Neural cell (in vitro differentiated cells): ENCODE measurements at regions not wholly inside any gene's neighbourhood (a gene's known extent, or its start where the extent isn't known, plus 50 kb on each side); places are given as distances from the start of the nearest gene placed in this dataset.

Source experiments
- H2AFZ ChIP-seq: fragments of 200-600, 300-800 bp; sonication (generic), shearing (Covaris generic); 2 replicates; pipeline ENCODE4 v1.6.0; 2014; ENCODE audit warnings: low read depth, mild to moderate bottlenecking, antibody characterized with exemption, low read length, moderate library complexity
- H3F3A ChIP-seq: fragments of 200-600 bp; shearing (Covaris generic); 2 replicates; pipeline ENCODE4 v1.6.1; 2016; ENCODE audit warnings: mild to moderate bottlenecking, moderate library complexity, mixed read lengths, antibody characterized with exemption, low read length; ENCODE audit not compliant: insufficient read depth, poor library complexity, severe bottlenecking
- H3K27ac ChIP-seq: fragments of 200-600, 300-800 bp; sonication (generic), shearing (Covaris generic); 2 replicates; pipeline ENCODE4 v1.5.1; 2014; ENCODE audit warnings: mild to moderate bottlenecking, low read length, moderate library complexity
- H3K27me3 ChIP-seq: fragments of 300-800, 200-600 bp; sonication (generic), shearing (Covaris generic); 2 replicates; pipeline ENCODE4 v1.6.0; 2014; ENCODE audit warnings: mild to moderate bottlenecking, low read depth, low read length, moderate library complexity; ENCODE audit not compliant: insufficient read depth
- H3K36me3 ChIP-seq: fragments of 300-800, 200-600 bp; sonication (generic), shearing (Covaris generic); 2 replicates; pipeline ENCODE4 v1.5.1; 2014; ENCODE audit warnings: mild to moderate bottlenecking, antibody characterized with exemption, low read length, moderate library complexity; ENCODE audit not compliant: insufficient read depth
- H3K4me2 ChIP-seq: fragments of 300-800, 200-600 bp; sonication (generic), shearing (Covaris generic); 2 replicates; pipeline ENCODE4 v1.6.0; 2014; ENCODE audit warnings: mild to moderate bottlenecking, low read length
- H3K4me3 ChIP-seq: fragments of 300-800, 200-600 bp; sonication (generic), shearing (Covaris generic); 2 replicates; pipeline ENCODE4 v1.5.1; 2014; ENCODE audit warnings: mild to moderate bottlenecking, low read length, moderate library complexity
- H3K79me2 ChIP-seq: fragments of 200-600 bp; shearing (Covaris generic); replicated peaks from 2 replicates; pipeline ENCODE4 v1.6.0; 2014; ENCODE audit warnings: mild to moderate bottlenecking, low read length, moderate library complexity; ENCODE audit not compliant: insufficient read depth
- H3K9ac ChIP-seq: fragments of 300-800, 200-600 bp; sonication (generic), shearing (Covaris generic); 2 replicates; pipeline ENCODE4 v1.6.1; 2016; ENCODE audit warnings: mild to moderate bottlenecking, low read length, mixed read lengths
- H3K9me2 ChIP-seq: fragments of 200-600 bp; shearing (Covaris generic); 2 replicates; pipeline ENCODE4 v1.6.1; 2016; ENCODE audit warnings: mild to moderate bottlenecking, low read length, mixed read lengths; ENCODE audit not compliant: insufficient read depth
- H3K9me3 ChIP-seq: fragments of 200-600, 300-800 bp; sonication (generic), shearing (Covaris generic); 2 replicates; pipeline ENCODE4 v1.6.1; 2016; ENCODE audit warnings: mild to moderate bottlenecking, mixed run types, low read length, moderate library complexity, mixed read lengths
- H4K20me1 ChIP-seq: fragments of 200-600 bp; shearing (Covaris generic); 2 replicates; pipeline ENCODE4 v1.6.1; 2016; ENCODE audit warnings: mild to moderate bottlenecking, mixed run types; ENCODE audit not compliant: insufficient read depth
- CTCF ChIP-seq: fragments of 450-650 bp; IDR thresholded peaks from 2 replicates; pipeline ENCODE4 v1.5.1; 2014; ENCODE audit warnings: antibody characterized with exemption, mild to moderate bottlenecking, moderate library complexity; ENCODE audit not compliant: poor library complexity, severe bottlenecking
- EP300 ChIP-seq: fragments of 450-650 bp; conservative IDR thresholded peaks from 2 replicates; pipeline ENCODE4 v1.6.1; 2014; ENCODE audit warnings: antibody characterized with exemption, mild to moderate bottlenecking, moderate library complexity; ENCODE audit not compliant: poor library complexity, severe bottlenecking
- EZH2 ChIP-seq: fragments of 200-600, 300-800 bp; shearing (Covaris generic), sonication (generic); IDR thresholded peaks from 2 replicates; pipeline ENCODE4 v1.6.1; 2014; ENCODE audit warnings: antibody characterized with exemption, low read length, borderline replicate concordance, mild to moderate bottlenecking; ENCODE audit not compliant: insufficient read depth, poor library complexity, severe bottlenecking
- MXI1 ChIP-seq: fragments of 450-650 bp; conservative IDR thresholded peaks from 2 replicates; pipeline ENCODE4 v1.6.1; 2014; ENCODE audit warnings: antibody characterized with exemption, mild to moderate bottlenecking; ENCODE audit not compliant: poor library complexity, severe bottlenecking
- POLR2AphosphoS5 ChIP-seq: IDR thresholded peaks from 2 replicates; pipeline ENCODE4 v1.6.1; 2012
- RAD21 ChIP-seq: fragments of 450-650 bp; conservative IDR thresholded peaks from 2 replicates; pipeline ENCODE4 v1.6.1; 2014; ENCODE audit warnings: antibody characterized with exemption, mild to moderate bottlenecking, moderate library complexity
- REST ChIP-seq: IDR thresholded peaks from 2 replicates; pipeline ENCODE4 v1.6.1; 2012; ENCODE audit warnings: borderline replicate concordance
- SMC3 ChIP-seq: fragments of 450-650 bp; conservative IDR thresholded peaks from 2 replicates; pipeline ENCODE4 v1.6.1; 2014; ENCODE audit warnings: antibody characterized with exemption, mild to moderate bottlenecking, moderate library complexity; ENCODE audit not compliant: poor library complexity
- TAF1 ChIP-seq: IDR thresholded peaks from 2 replicates; pipeline ENCODE4 v1.6.1; 2012; ENCODE audit warnings: low read depth

DNA sequence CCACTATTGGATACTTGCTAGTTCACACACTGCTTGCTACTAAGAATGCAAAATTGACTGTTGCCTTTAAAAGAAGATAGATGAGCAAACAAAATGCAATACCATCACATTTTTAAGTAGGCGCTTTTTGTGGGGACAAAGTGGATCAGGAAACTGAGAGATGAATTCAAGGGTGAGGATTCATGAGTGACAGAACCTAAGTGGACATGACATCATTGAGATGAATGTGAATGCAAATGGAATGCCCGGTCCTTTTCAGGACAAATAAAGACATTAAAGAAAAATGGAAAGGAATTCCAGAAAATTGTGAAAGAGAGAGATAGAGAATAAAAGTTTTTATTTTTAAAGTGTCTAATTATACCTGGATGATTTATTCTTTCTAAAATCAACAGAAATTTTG is 106.3 kb upstream of the AKR1E2 start:
- no peak overlapping the region for H3K27ac ChIP-seq
- no peaks in the 10 kb centered on the region for H3K9me3 ChIP-seq
- H3K36me3 ChIP-seq, result no peaks in the 10 kb centered on the region
- H4K20me1 ChIP-seq, result no peaks in the 10 kb centered on the region
- H3F3A ChIP-seq, result no peaks in the 10 kb centered on the region
- no peak overlapping the region for H3K9ac ChIP-seq
- no peak overlapping the region for H3K4me2 ChIP-seq
- H3K4me3 ChIP-seq, result no peak overlapping the region
- no peaks in the 10 kb centered on the region for H3K9me2 ChIP-seq
- H3K79me2 ChIP-seq, result no peaks in the 10 kb centered on the region
- H2AFZ ChIP-seq, result no peak overlapping the region
- H3K27me3 ChIP-seq, result no peaks in the 10 kb centered on the region
- no peak for TF ChIP-seq EP300
- no peak for TF ChIP-seq MXI1
- TF ChIP-seq REST, result no peak
- no peak for TF ChIP-seq TAF1
- TF ChIP-seq RAD21, result no peak
- no peak for TF ChIP-seq POLR2AphosphoS5
- no peak for TF ChIP-seq EZH2
- no peak for TF ChIP-seq SMC3

DNA sequence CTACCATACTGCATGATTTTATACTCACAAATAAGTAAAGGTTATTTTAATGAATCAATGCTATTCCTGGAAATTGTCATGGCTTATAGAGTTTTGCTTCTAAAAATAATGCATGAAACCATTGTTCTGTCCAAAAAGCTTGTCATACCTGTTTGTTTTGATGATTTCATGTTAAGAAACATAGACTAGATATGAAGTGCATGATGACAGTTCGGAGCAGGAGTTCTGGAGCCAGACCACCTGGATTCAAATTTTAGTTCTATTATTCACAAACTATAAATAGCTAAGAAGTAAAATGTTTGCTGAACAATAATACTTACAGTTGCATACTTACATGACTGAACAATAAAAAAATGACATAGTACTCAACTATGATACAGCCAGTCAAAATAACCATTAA is 107.0 kb upstream of the AKR1E2 start:
- H3K27ac ChIP-seq, result no peak overlapping the region

More for the DNA sequence above, 107.0 kb upstream of the AKR1E2 start:
- Histone ChIP-seq H2AFZ (no peak overlapping the region), H3K27me3 (no peaks in the 10 kb centered on the region), H3K36me3 (no peaks in the 10 kb centered on the region), H3K4me3 (no peak overlapping the region), H3K9me2 (no peaks in the 10 kb centered on the region), H3K79me2 (no peaks in the 10 kb centered on the region), H3K9ac (no peak overlapping the region), H3K4me2 (no peak overlapping the region), H3F3A (no peaks in the 10 kb centered on the region), H4K20me1 (no peaks in the 10 kb centered on the region), H3K9me3 (no peaks in the 10 kb centered on the region)
- TF ChIP-seq RAD21 (no peak), CTCF (no peak), POLR2AphosphoS5 (no peak), REST (no peak), EP300 (no peak), TAF1 (no peak), MXI1 (no peak), SMC3 (no peak)
